Loucy (cell line): ENCODE measurements at regions not wholly inside any gene's neighbourhood (a gene's known extent, or its start where the extent isn't known, plus 50 kb on each side); places are given as distances from the start of the nearest gene placed in this dataset.

Experiments
- CTCF ChIP-seq: fragments of 200-600 bp; sonication (generic); conservative IDR thresholded peaks from 2 replicates; pipeline ENCODE4 v1.5.1; 2014; ENCODE audit warnings: mild to moderate bottlenecking, antibody characterized with exemption, low read length
- EZH2phosphoT487 ChIP-seq: fragments of 200-600 bp; IDR thresholded peaks from 2 replicates; pipeline ENCODE4 v1.6.1; 2018; ENCODE audit warnings: antibody characterized with exemption, mild to moderate bottlenecking, moderate library complexity, borderline replicate concordance

GRCh38 chr11:97009613-97010012, 619.8 kb downstream of the JRKL start:
- TF ChIP-seq CTCF: no peak
- no peak for TF ChIP-seq EZH2phosphoT487
